HG03575 (cell line): ENCODE measurements at regions not wholly inside any gene's neighbourhood (a gene's known extent, or its start where the extent isn't known, plus 50 kb on each side); places are given as distances from the start of the nearest gene placed in this dataset.
"Not testable (repeated sequence)": the region's sequence is repeated elsewhere in the genome, so short reads cannot be mapped to it uniquely, and the experiment has no call there.

Experiments
- ATAC-seq: cut with Tn5 transposase; IDR thresholded peaks from one replicate; pipeline ENCODE4 v1.9.1; 2021; ENCODE audit not compliant: unreplicated experiment, insufficient number of reproducible peaks, low FRiP score; ENCODE audit errors: extremely low read depth

DNA sequence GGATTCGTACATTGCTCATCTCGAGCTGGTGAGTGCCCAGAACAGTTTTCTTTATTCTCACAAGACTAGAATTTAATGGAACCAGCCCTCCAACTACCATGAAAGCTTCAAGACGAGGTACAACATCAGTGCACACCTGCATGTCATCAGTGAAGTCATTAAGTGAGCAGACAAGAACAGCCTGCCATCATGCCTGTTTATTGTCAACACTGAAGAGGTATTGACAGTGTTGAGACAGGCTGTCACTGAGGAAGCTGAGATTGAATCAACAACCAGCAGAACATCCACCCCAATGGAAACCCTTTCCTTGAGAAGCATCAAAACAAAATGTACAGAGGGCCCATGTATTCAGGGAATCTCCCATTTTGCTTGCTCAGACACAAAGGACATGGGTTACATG lies 148.0 kb upstream of the TCF4 start:
- ATAC-seq: no peak

DNA sequence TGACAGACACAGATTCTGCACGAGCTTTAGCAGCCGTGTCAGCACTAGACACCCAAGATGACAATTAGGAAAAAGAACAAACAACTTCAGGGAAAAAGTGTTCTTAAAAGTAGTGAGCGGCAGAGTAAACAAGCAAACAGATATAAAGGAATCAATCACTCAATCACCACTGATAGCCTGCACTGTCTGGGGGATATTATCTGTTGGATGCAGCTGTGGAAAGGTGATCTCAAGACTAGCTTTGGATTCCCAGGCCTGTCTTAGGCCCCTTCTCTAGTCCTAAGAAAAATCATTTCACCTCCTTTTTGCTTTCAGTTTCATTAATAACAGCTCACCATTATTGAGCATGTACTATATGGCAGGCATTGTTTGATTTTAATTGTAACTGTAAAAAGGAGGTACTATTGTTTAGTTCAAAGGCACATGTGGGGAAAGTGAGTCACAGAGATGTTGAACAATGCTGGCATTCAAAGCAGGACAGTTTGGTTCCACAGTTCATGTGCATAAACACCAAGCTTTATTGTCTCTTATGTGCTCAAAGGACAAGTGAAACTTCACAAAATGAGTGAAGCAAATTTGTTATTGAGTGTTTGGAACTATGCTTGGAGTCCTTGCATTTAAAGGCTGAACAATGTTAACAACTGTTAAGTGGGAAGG lies 147.3 kb upstream of the TCF4 start:
- no peak for ATAC-seq

DNA sequence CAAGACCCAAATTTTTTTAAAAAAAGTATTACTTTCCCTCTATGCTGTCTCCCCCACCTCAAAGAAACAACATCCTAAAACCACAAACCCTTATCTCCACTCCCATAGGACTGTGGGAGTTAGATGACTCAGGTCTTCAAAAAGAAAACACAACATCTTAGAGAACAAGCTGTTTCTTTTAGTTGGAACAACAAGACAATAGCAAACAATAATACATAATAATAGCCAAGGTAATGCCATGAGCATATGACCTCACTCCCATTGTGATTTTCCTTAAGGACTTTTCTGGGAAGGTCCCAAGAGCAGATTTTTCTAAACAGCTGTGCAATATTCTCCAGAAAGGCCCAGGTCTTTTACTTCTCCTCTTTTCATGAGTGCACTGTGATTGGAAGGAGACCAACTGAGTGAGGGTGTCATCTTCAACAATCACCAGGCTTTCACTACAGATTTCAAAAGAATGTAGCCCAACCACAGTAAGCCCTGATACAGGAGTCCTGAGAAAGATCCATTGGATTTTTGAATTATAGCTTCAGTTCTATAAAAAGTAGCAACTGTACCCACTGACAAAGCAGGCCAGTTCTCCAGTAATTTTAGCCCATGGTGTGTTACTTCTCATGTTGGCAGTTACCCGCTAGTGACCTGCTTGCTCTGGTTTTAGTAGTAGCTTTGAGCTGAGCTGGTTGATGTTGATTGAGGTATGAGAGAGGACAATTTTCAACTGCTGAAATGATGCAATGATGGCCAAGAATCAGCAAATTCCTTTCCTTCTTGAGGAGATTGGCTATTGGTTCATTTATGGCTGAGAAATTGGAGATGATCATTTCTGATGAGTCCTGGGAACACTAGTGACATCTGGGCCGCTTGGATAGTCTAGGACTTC lies 144.5 kb upstream of the TCF4 start:
- no peak for ATAC-seq

DNA sequence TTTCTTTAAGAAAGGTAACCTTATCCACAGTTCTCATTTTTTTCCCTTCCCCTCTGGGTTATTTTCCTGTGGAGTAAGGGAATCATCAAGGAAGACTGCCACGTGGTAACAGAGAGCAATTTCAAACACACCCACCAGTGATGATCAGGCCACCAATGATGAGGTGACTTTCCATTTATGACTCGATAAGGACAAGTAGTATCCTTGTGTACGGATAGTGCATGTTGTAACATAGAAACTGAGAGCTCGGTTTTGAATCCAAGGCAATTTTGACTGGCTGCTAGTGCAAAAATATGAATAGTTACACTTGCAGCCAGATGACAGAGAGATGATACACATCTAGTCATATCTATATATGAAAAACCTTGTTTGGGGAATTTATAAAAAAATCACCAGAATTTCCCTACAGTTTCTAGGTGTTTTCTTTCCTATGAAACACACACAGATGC lies 143.6 kb upstream of the TCF4 start:
- ATAC-seq: no peak

DNA sequence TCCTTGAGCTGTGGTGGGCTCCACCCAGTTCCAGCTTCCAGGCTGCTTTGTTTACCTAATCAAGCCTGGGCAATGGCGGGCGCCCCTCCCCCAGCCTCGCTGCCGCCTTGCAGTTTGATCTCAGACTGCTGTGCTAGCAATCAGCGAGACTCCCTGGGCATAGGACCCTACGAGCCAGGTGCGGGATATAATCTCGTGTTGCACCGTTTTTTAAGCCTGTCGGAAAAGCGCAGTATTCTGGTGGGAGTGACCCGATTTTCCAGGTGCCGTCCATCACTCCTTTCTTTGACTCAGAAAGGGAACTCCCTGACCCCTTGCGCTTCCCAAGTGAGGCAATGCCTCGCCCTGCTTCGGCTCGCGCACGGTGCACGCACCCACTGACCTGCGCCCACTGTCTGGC lies 133.0 kb upstream of the TCF4 start:
- ATAC-seq: not testable (repeated sequence)

DNA sequence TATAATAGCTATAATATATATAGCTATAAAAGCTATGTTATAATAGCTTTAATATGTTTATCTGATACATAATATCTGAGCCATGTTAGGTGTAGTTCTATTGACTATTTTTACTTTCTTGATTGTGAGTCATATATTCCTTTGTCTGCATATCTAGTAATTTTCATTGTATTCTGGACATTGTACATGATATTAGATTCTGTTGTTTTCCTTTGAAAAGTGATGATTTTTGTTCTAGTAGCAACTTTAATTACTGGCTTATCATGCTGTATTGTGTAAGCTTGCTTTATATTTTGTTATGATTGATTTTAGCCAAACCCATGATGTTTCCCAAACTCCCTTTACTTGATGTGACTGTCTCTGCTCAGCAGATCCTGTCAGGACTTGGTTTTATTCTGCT lies 125.7 kb upstream of the TCF4 start:
- ATAC-seq: no peak

DNA sequence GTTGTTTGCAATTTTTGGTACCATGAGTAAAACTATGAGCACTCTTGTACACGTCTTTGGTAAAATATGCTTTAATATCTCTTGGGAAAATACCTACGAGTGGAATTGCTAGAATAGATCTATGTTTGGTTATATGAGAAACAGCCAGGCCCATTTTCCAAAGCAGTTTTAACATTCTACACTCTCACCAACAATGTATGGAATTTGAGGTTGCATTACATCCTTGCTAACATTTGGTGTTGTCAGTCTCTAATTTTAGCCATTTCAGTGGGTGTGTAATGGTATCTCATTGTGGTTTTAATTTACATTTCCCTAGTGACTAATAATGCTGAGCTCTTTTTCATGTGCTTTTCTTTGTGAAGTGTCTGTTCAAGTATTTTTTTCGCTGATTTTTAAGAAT lies 118.9 kb upstream of the TCF4 start:
- ATAC-seq: no peak

DNA sequence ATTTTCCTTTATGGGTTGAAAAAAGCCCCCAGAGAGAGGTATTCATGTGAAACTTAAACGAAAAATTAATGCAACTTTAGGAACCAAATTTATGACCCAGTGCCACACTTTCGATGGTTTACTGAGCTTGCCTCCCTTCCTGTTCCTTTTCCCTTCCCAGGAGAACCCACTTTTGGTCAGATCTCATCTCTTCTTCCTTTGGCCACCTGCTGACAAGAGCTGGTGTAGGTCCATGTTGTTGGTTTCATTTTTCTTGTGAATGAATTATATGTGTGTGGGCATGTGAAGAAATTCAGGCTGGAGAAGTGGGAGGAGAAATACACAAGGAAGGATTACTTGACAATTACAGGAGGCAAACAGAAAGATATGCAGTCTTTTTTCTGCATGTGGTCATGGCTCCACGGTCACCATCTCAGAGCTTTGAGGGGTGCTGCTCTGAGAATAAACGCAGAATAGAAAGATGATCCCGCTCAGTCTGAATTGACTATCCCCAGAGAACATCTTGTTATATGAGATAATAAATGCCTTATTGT lies 111.3 kb upstream of the TCF4 start:
- no peak for ATAC-seq

DNA sequence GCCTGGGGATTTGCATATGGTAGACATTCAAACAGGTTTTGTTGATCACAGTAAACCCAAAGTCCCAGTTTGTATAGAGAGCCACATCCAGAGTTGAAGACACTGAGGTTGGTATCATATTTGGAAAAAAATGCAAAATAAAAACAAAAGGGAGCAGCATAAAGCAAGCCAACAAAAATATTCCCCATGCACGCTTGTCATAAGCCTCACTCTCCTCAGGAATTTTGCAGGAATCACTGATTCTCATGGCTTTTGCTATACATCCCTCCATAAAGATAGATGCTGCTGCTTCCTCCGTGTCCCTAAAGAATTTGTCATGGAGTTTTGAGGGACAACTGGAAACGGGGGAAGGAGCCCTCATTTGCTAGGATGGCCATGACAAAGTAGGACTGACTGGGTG lies 108.8 kb upstream of the TCF4 start:
- no peak for ATAC-seq

DNA sequence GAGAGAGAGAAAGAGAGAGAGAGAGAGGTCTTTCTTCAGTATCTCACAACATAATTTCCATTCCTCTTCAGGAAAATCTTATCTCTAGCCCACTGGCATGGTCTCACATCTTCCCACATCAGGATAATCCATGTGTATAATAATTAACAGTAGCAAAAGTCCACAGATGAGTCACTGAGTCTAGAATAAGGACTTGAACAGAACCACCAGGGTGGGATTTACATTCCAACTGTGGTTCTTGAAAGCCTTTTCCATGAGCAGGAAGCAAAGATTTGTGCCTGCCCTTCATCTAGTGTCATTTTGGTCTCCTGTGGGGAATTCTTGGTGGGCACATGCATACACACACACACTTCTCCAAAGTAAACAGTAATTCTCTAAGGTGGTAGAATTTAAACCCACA lies 107.1 kb upstream of the TCF4 start:
- ATAC-seq: no peak

DNA sequence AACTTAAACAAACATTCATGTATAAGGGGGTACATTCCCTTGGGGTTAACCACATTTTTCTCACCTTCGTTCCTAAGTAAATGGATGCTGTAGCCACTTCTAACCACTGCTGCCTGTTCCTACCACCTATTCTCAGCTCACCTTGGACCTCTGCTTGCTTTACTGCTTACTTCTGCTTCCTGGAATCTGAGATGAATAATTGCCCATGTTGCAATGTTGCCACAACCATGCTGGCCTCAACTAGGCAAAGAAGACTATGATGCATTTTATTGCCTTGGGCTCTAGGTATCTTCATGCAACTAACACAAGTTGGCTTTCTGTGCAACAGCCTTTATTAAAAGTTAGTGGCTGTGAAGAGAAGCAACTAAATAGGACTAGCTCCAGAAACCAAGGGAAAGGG lies 106.3 kb upstream of the TCF4 start:
- no peak for ATAC-seq

DNA sequence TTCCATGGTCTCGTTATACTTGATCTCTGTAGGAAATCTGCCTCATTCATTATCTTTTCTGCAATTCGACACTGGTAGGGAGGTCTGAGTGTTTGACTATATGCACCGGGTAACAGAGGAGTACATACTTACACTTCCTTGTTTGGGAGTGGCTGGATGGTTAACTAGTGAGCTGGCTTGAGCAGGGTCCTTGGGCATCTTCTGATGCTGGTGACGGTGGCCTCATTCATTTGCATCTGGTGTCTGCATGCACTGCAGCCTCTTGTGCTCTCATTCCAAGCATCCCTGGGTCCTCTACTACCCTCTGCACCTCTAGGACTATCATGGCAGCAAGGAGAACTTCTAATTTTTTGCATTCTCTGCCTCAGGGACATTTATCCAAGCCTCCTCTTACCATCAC lies 100.0 kb upstream of the TCF4 start:
- no peak for ATAC-seq

DNA sequence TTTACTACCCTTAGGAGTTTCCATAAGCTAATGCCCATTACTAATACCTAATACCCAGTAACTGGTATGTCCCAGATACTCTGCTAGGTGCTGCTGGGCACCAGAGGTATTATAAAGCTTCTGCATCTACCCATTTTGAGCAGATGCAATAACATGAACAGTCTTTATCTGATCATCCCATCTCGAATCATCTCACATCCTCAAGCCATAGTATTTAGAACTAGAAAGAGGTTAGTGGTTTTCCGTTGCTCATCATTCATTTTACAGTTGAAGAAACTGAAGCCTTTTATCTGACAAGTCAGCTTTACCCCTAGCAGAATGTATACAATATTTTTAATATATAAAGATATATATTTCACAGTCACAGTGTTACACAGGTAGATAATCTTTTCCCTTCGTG lies 99.1 kb upstream of the TCF4 start:
- ATAC-seq: no peak

DNA sequence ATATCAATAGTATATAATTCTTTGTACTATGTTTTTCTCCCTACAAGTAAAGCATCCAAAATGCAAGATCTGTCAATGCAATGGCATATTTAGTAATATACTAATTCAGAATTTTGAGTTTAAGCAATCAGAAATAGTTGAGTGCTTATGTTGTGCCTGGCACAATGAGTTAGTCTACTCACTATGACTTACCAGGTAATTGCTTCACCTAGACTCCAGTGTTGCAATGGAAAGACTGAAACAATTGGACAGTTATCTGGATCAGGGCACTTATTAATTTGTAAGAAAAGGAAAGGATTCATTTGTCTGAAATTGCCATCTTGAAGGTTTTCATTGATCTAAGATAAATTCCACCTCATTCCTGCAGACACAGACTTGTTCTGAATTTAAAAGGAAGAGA lies 97.6 kb upstream of the TCF4 start:
- no peak for ATAC-seq

DNA sequence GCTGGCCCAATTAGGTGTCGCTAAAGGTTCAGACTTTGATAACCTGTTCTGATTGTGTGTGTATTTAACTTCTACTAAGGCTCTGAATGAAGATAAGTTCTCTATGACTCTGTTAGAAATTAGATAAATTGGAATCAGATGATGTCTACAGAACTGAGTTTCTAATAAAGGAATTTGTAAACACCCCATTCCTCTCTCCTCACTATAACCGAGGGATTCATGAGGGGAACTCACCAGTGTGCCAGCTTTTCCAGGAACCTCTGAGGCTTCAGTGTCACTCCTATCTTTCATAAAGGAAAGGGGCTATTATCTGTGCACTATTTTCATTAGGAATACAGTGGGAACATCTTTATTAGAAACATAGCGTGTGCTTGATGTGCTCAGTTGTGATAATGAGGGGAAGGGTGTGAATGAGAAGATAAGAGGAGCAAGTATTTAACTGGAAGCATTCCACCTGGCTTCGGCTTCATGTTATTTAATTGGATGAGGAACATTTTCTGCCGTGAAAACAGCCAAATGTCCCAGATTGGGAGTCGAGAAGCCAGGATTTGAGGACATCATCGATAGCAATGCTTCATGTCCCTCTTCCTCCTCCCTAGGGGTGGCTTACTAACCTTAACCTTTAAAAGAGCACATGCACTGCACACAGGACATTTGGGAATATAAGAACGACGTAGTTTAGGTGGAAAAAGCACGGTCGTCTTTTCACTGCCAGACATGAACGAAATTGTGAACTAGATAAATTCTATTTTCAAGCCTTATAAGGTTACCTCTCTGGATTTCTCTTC lies 84.8 kb upstream of the TCF4 start:
- no peak for ATAC-seq

DNA sequence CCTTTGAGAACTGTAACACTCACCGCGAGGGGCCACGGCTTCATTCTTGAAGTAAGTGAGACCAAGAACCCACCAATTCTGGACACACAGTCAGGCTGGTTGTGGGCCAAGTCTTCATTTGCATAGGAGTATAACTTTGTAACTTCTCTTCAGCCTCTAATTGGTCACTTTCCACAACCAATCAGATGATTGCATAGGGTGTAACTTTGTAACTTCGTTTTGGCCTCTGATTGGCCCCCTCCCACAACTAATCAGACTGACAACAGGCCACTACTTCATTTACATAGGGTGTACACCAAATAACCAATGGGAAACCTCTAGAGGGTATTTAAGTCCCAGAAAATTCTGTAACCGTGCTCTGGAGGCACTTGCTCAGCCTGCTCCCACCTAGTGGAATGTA lies 77.5 kb upstream of the TCF4 start:
- no peak for ATAC-seq

DNA sequence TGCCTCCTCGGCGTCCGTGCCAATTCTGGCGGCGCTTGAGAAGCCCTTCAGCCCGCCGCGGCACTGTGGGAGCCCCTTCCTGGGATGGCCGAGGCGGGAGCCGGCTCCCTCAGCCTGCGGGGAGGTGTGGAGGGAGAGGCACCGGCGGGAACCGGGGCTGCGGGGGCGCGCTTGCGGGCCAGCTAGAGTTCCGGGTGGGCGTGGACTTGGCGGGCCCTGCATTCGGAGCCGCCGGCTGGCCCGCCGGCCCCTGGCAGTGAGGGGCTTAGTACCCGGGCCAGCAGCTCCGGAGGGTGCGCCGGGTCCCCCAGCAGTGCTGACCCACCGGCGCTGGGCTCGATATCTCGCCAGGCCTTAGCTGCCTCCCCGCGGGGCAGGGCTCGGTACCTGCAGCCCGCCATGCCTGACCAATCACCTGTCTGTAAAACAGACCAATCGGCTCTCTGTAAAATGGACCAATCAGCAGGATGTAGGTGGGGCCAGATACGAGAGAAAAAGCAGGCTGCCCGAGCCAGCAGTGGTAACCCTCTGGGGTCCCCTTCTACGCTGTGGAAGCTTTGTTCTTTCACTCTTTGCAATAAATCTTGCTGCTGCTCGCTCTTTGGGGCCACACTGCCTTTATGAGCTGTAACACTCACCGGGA lies 76.9 kb upstream of the TCF4 start:
- ATAC-seq: not testable (repeated sequence)

DNA sequence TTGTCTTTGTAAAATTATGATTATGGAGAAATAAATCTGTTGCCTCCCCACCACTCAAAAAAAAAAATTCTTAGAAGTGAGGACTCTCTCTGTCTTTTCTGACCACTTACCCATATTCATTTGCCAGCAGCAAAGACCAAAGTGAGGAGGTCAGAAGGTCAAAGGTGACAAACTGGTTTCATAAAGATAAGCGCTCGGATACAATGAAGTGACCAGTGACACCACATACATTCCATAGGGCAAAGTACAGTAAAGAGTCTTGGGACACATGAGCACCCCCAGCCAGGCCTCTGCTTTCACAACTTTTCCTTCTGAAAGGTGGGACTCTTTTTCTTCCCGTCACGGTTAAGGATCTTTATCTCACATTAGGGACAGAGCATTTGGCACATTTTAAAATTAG lies 75.9 kb upstream of the TCF4 start:
- ATAC-seq: no peak

DNA sequence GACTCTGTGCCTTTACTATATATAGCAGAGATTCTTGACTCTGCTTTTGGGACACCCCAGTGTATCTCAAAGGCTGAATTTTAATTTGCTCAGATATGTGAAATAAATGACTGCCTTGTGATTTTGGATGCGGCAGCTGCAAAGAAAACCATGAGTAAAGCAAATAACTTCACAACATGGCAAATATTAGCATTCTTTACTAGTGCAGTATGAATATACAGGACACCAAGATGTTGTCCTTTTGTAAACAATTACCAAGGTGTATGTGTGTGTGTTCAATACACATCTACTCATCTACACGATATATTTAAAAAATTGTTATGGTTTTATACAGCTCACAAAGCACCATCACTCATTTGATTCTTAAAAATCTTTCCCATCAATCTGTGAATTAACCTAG lies 70.6 kb upstream of the TCF4 start:
- ATAC-seq: no peak
